Endodermal cell (in vitro differentiated cells): ENCODE measurements at regions not wholly inside any gene's neighbourhood (a gene's known extent, or its start where the extent isn't known, plus 50 kb on each side); places are given as distances from the start of the nearest gene placed in this dataset.

ENCODE experiments used
- DNase-seq: peaks from one replicate; pipeline ENCODE4 v3.0.0-alpha.2; 2017
- H3K27ac ChIP-seq: 2 replicates; pipeline ENCODE4 v1.5.1; 2013; ENCODE audit warnings: mild to moderate bottlenecking, low read depth, low read length, moderate library complexity
- H3K27me3 ChIP-seq: 2 replicates; pipeline ENCODE4 v1.6.1; 2013; ENCODE audit warnings: mild to moderate bottlenecking, low read length, moderate library complexity; ENCODE audit not compliant: insufficient read depth, control insufficient read depth, poor library complexity, severe bottlenecking
- H3K36me3 ChIP-seq: 2 replicates; pipeline ENCODE4 v1.7.0; 2013; ENCODE audit warnings: mild to moderate bottlenecking, low read length, moderate library complexity; ENCODE audit not compliant: control insufficient read depth, insufficient read depth
- H3K4me1 ChIP-seq: one replicate; pipeline ENCODE4 v1.7.0; 2013; ENCODE audit warnings: low read length; ENCODE audit not compliant: control insufficient read depth, insufficient read depth
- H3K4me3 ChIP-seq: 2 replicates; pipeline ENCODE4 v1.5.1; 2013; ENCODE audit warnings: mild to moderate bottlenecking, low read length, moderate library complexity
- H3K9ac ChIP-seq: 2 replicates; pipeline ENCODE4 v1.6.1; 2013; ENCODE audit warnings: mild to moderate bottlenecking, low read length, moderate library complexity; ENCODE audit not compliant: poor library complexity, severe bottlenecking; ENCODE audit errors: extremely low read depth
- H3K9me3 ChIP-seq: 2 replicates; pipeline ENCODE4 v1.6.1; 2013; ENCODE audit warnings: mild to moderate bottlenecking, low read length, moderate library complexity; ENCODE audit not compliant: control insufficient read depth
- H3K27ac Mint-ChIP-seq: 2 replicates; pipeline ENCODE4 v1.8.0; 2020; ENCODE audit warnings: mixed read lengths
- H3K27me3 Mint-ChIP-seq: 2 replicates; pipeline ENCODE4 v1.8.0; 2021; ENCODE audit warnings: mild to moderate bottlenecking, mixed read lengths; ENCODE audit not compliant: insufficient read depth
- H3K36me3 Mint-ChIP-seq: 2 replicates; pipeline ENCODE4 v1.8.0; 2020; ENCODE audit warnings: low read depth, mixed read lengths
- H3K4me1 Mint-ChIP-seq: 2 replicates; pipeline ENCODE4 v1.8.0; 2020; ENCODE audit warnings: mixed read lengths
- H3K4me3 Mint-ChIP-seq: 2 replicates; pipeline ENCODE4 v1.8.0; 2020; ENCODE audit warnings: mild to moderate bottlenecking, moderate library complexity, mixed read lengths
- H3K9me3 Mint-ChIP-seq: 2 replicates; pipeline ENCODE4 v1.8.0; 2020; ENCODE audit warnings: mild to moderate bottlenecking, mixed read lengths
- WGBS, 2 experiments: methylation state at CpG; one replicate each; pipeline versions ENCODE4 v1.1.5 to v1.1.7; 2013; ENCODE audit warnings: missing lambda C conversion rate in 2 of 2, mixed read lengths in 1 of 2; ENCODE audit not compliant: insufficient coverage in 1 of 2, insufficient read length in 1 of 2; 5-methylcytosine and 5-hydroxymethylcytosine counted together
- TF ChIP-seq, protein P1 (sequence below): fragments of 200-600 bp; sonication (generic); conservative IDR thresholded peaks from 2 replicates; pipeline ENCODE4 v1.5.0; 2021; ENCODE audit warnings: antibody characterized with exemption, mild to moderate bottlenecking

DNA sequence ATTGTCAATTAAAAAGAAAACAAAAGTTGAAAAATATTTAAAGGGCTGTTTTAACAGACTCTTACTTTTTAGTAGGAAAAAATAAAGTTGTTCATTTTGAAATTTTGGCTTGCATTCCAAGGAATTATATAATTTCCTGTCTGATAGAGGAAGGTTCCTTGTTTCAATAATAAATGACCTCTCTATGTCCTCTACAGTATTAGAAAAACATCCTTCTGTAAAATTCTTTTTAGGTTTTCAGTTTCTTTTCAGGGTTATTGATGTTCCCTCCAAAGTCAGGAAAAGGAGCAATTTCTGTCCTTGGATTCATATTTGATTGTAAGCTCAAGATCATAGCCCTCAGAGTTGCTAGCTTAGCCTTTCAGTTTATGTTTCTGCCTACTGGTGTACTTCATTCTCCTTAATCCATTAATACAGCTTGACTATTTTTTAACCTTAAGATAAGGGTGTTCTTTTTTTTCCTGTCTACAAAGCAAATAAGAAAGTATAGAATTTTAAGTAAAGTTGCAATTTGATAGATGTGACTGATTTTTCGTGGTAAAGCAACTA, 125.2 kb upstream of the COL3A1 start:
- H3K27me3 ChIP-seq: no peaks in the 10 kb centered on the region
- H3K4me3 ChIP-seq: no peak overlapping the region
- Mint-ChIP-seq H3K9me3 (no peaks in the 10 kb centered on the region), H3K4me1 (peaks cover 9% of the 10 kb centered on the region), H3K27me3 (no peaks in the 10 kb centered on the region), H3K27ac (no peak overlapping the region), H3K4me3 (no peak overlapping the region), H3K36me3 (no peaks in the 10 kb centered on the region)
- no peak for DNase-seq
- H3K4me1 ChIP-seq: no peaks in the 10 kb centered on the region
- no peaks in the 10 kb centered on the region for H3K9me3 ChIP-seq
- H3K36me3 ChIP-seq: no peaks in the 10 kb centered on the region
- H3K27ac ChIP-seq: no peak overlapping the region
- H3K9ac ChIP-seq: no peak overlapping the region
- no CpG with 5 or more reads among the region's 1 CpG for WGBS, 2 experiments
- TF ChIP-seq, protein P1, sequence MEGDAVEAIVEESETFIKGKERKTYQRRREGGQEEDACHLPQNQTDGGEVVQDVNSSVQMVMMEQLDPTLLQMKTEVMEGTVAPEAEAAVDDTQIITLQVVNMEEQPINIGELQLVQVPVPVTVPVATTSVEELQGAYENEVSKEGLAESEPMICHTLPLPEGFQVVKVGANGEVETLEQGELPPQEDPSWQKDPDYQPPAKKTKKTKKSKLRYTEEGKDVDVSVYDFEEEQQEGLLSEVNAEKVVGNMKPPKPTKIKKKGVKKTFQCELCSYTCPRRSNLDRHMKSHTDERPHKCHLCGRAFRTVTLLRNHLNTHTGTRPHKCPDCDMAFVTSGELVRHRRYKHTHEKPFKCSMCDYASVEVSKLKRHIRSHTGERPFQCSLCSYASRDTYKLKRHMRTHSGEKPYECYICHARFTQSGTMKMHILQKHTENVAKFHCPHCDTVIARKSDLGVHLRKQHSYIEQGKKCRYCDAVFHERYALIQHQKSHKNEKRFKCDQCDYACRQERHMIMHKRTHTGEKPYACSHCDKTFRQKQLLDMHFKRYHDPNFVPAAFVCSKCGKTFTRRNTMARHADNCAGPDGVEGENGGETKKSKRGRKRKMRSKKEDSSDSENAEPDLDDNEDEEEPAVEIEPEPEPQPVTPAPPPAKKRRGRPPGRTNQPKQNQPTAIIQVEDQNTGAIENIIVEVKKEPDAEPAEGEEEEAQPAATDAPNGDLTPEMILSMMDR: no peak

DNA sequence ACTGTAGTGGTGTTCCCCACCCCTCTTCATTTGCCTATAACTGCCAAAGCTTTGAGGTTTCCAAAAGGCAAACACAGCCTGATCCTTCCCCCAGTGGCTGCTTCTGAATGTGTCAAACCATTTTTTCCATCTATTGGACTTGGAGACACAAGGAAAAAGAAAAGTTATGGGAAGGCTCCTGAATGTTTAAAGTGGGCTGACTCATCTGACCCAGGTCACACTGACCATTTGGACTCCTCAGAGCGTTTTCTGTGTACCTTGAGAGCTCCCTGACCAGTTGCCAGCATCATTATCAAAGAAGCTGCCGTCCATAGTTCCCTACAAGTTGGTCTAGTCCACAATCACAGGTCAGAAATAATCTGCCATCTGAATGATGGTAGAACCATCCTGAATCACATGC, 123.4 kb upstream of the COL3A1 start:
- no peak overlapping the region for H3K27ac Mint-ChIP-seq
- Histone ChIP-seq H3K4me1 (no peaks in the 10 kb centered on the region), H3K27me3 (no peaks in the 10 kb centered on the region), H3K36me3 (no peaks in the 10 kb centered on the region), H3K9me3 (no peaks in the 10 kb centered on the region), H3K4me3 (no peak overlapping the region), H3K27ac (no peak overlapping the region), H3K9ac (no peak overlapping the region)
- no peaks in the 10 kb centered on the region for H3K27me3 Mint-ChIP-seq
- no peaks in the 10 kb centered on the region for H3K36me3 Mint-ChIP-seq
- peaks cover 9% of the 10 kb centered on the region for H3K4me1 Mint-ChIP-seq
- WGBS, 2 experiments: 87 to 100% methylated on average over 2 of the region's 2 CpGs
- TF ChIP-seq, protein P1: no peak
- H3K4me3 Mint-ChIP-seq: no peak overlapping the region
- no peaks in the 10 kb centered on the region for H3K9me3 Mint-ChIP-seq
- no peak for DNase-seq

DNA sequence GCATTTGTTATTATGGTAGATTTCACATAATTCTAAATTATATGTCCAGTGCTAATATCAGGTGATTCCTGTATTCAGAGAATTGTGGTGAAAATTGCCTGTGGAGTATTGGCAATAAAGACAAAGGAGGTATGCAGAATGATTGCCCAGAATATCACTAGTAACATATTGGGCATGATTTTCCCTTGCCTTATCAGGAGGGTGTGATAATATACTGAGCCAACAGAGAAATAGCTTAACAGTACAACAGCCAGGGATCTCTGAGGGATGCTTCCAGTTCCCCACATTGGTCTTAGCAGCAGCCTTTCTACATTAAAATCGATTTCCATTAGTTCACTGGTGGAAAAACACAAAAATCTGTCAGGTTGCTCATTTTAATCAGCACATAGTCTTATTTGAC, 122.9 kb upstream of the COL3A1 start:
- no peaks in the 10 kb centered on the region for H3K27me3 Mint-ChIP-seq
- TF ChIP-seq, protein P1: no peak
- Histone ChIP-seq H3K4me3 (no peak overlapping the region), H3K27me3 (no peaks in the 10 kb centered on the region), H3K4me1 (no peaks in the 10 kb centered on the region), H3K9me3 (no peaks in the 10 kb centered on the region), H3K27ac (no peak overlapping the region), H3K9ac (no peak overlapping the region), H3K36me3 (no peaks in the 10 kb centered on the region)
- no peaks in the 10 kb centered on the region for H3K36me3 Mint-ChIP-seq
- DNase-seq: no peak
- no peak overlapping the region for H3K4me3 Mint-ChIP-seq
- H3K4me1 Mint-ChIP-seq: peaks cover 9% of the 10 kb centered on the region
- 79 to 100% methylated on average over 1 of the region's 1 CpG for WGBS, 2 experiments
- no peaks in the 10 kb centered on the region for H3K9me3 Mint-ChIP-seq
- H3K27ac Mint-ChIP-seq: no peak overlapping the region
